CD4-positive, alpha-beta T cell (primary cell): ENCODE measurements at regions not wholly inside any gene's neighbourhood (a gene's known extent, or its start where the extent isn't known, plus 50 kb on each side); places are given as distances from the start of the nearest gene placed in this dataset.

Source experiments
- ATAC-seq: fragments of 200-7000 bp; cut with Tn5 transposase; one replicate; pipeline ENCODE4 v1.10.0; 2022; ENCODE audit warnings: mild to moderate bottlenecking; ENCODE audit not compliant: poor library complexity
- CTCF ChIA-PET: fragments of 350-600 bp; sonication (Branson Sonifier 250); formaldehyde crosslinking; loops from one replicate; lab custom pipeline; 2021; ENCODE audit warnings: antibody characterized with exemption, inconsistent platforms; lab: Charles Lee
- POLR2A ChIA-PET: fragments of 350-600 bp; sonication (Branson Sonifier 250); formaldehyde crosslinking; loops from one replicate; lab custom pipeline; 2021; ENCODE audit warnings: antibody characterized with exemption, inconsistent platforms; lab: Charles Lee
- DNase-seq, 14 experiments: peaks; one replicate each; pipeline ENCODE4 v3.0.0-alpha.2; 2013 to 2020; ENCODE audit warnings: mixed read lengths in 2 of 14
- H3K27ac ChIP-seq, 2 donors: one replicate each; pipeline versions ENCODE4 v1.5.1 to v1.7.0; 2013; ENCODE audit warnings: low read length in 2 of 2, low read depth in 1 of 2, mild to moderate bottlenecking in 1 of 2
- H3K27me3 ChIP-seq, 2 experiments: 1 replicate in 1 of 2; 2 replicates in 1 of 2; pipeline versions ENCODE4 v1.6.1 to v1.7.0; 2013; ENCODE audit warnings: low read length in 2 of 2, control low read depth in 1 of 2, mild to moderate bottlenecking in 1 of 2, moderate library complexity in 1 of 2; ENCODE audit not compliant: insufficient read depth in 2 of 2, control insufficient read depth in 1 of 2
- H3K36me3 ChIP-seq: one replicate; pipeline ENCODE4 v1.6.1; 2013; ENCODE audit warnings: low read length, control low read depth; ENCODE audit not compliant: insufficient read depth
- H3K4me1 ChIP-seq: one replicate; pipeline ENCODE4 v1.6.1; 2013; ENCODE audit warnings: low read length, control low read depth; ENCODE audit not compliant: insufficient read depth
- H3K4me3 ChIP-seq: one replicate; pipeline ENCODE4 v1.5.1; 2013; ENCODE audit warnings: mild to moderate bottlenecking, low read length, moderate library complexity
- H3K9me3 ChIP-seq, 2 experiments: 1 replicate in 1 of 2; 2 replicates in 1 of 2; pipeline versions ENCODE4 v1.6.1 to v1.7.0; 2013; ENCODE audit warnings: low read length in 2 of 2, mild to moderate bottlenecking in 2 of 2, control low read depth in 1 of 2, moderate library complexity in 1 of 2; ENCODE audit not compliant: control insufficient read depth in 1 of 2, insufficient read depth in 1 of 2
- H3K27ac Mint-ChIP-seq: one replicate; pipeline ENCODE4 v1.8.0; 2020; ENCODE audit warnings: mixed read lengths
- H3K27me3 Mint-ChIP-seq: one replicate; pipeline ENCODE4 v1.8.0; 2021; ENCODE audit warnings: mixed read lengths
- H3K36me3 Mint-ChIP-seq: one replicate; pipeline ENCODE4 v1.8.0; 2021; ENCODE audit warnings: low read depth, mixed read lengths
- H3K4me1 Mint-ChIP-seq: one replicate; pipeline ENCODE4 v1.8.0; 2021; ENCODE audit warnings: low read depth, mixed read lengths
- H3K4me3 Mint-ChIP-seq: one replicate; pipeline ENCODE4 v1.8.0; 2020; ENCODE audit warnings: mild to moderate bottlenecking, mixed read lengths
- H3K9me3 Mint-ChIP-seq: one replicate; pipeline ENCODE4 v1.8.0; 2020; ENCODE audit warnings: mixed read lengths
- CTCF ChIP-seq: fragments of 200-600 bp; IDR thresholded peaks from one replicate; pipeline ENCODE4 v1.8.0; 2022; ENCODE audit warnings: antibody characterized with exemption, mild to moderate bottlenecking
- intact Hi-C, 2 experiments: fragments of 100-400 bp; cut with DNase I in 1 of 2; cut with micrococcal nuclease in 1 of 2; formaldehyde crosslinking; loops; one replicate each; pipeline versions ENCODE4 v1.15.1 to v1.9.0; 2023 to 2025; cut with DNase I, micrococcal nuclease

- DNase-seq (no peak), ATAC-seq (no peak)
- Mint-ChIP-seq H3K4me3 (no peak overlapping the region), H3K9me3 (no peaks in the 10 kb centered on the region), H3K27ac (no peak overlapping the region), H3K4me1 (peaks cover 4% of the 10 kb centered on the region), H3K36me3 (no peaks in the 10 kb centered on the region), H3K27me3 (peaks cover 15% of the 10 kb centered on the region)
- ChIA-PET POLR2A (no interaction called here), CTCF (interaction anchor here (1.0 to 1.9 kb wide), 2 partner anchors 11 to 12 kb away, joined by 4 to 7 read pairs; no protein-coding TSS in a partner anchor)
- no peaks in the 10 kb centered on the region for H3K36me3 ChIP-seq
- H3K4me1 ChIP-seq: peaks cover 3% of the 10 kb centered on the region
- no peak for TF ChIP-seq CTCF
- no peaks in the 10 kb centered on the region for H3K9me3 ChIP-seq
- H3K4me3 ChIP-seq: no peak overlapping the region
- H3K27ac ChIP-seq: no peak overlapping the region
- intact Hi-C loops: no loop called here
- H3K27me3 ChIP-seq: peaks cover 6 to 7% of the 10 kb centered on the region in 2 experiments
These were observed 72.7 kb downstream of the RCN1 start for GRCh38 chr11:32163557-32163956.

GRCh38 chr11:32164836-32165235, 74.0 kb downstream of the RCN1 start:
- Mint-ChIP-seq H3K9me3 (no peaks in the 10 kb centered on the region), H3K27me3 (peaks cover 6% of the 10 kb centered on the region), H3K27ac (no peak overlapping the region), H3K4me3 (no peak overlapping the region), H3K4me1 (peaks cover 14% of the 10 kb centered on the region), H3K36me3 (no peaks in the 10 kb centered on the region)
- Histone ChIP-seq H3K36me3 (no peaks in the 10 kb centered on the region), H3K9me3 (no peaks in the 10 kb centered on the region), H3K27ac (no peak overlapping the region), H3K4me3 (no peak overlapping the region), H3K4me1 (peaks cover 6% of the 10 kb centered on the region), H3K27me3 (peaks cover 4 to 7% of the 10 kb centered on the region in 2 experiments)
- ATAC-seq (no peak), DNase-seq (no peak)
- POLR2A ChIA-PET: no interaction called here
- TF ChIP-seq CTCF: no peak
- CTCF ChIA-PET: interaction anchor here (0.7 kb wide), 1 partner anchor 769 kb away, joined by 4 read pairs; no protein-coding TSS in a partner anchor
- intact Hi-C loops: no loop called here

- H3K4me1 ChIP-seq: peaks cover 6% of the 10 kb centered on the region
- H3K27ac Mint-ChIP-seq: no peak overlapping the region
- H3K27ac ChIP-seq: no peak overlapping the region
- H3K36me3 ChIP-seq: no peaks in the 10 kb centered on the region
- H3K4me1 Mint-ChIP-seq: peaks cover 14% of the 10 kb centered on the region
- ChIA-PET POLR2A (no interaction called here), CTCF (no interaction called here)
- no peaks in the 10 kb centered on the region for H3K9me3 Mint-ChIP-seq
- H3K27me3 ChIP-seq: no peaks in the 10 kb centered on the region
- TF ChIP-seq CTCF: no peak
- H3K4me3 Mint-ChIP-seq: no peak overlapping the region
- H3K27me3 Mint-ChIP-seq: no peaks in the 10 kb centered on the region
- H3K9me3 ChIP-seq: no peaks in the 10 kb centered on the region
- no peak for ATAC-seq
- H3K4me3 ChIP-seq: no peak overlapping the region
- H3K36me3 Mint-ChIP-seq: no peaks in the 10 kb centered on the region
- DNase-seq: peak in 1 of 14 experiments; percentile 13
- intact Hi-C loops: no loop called here
These were observed 78.0 kb downstream of the RCN1 start for GRCh38 chr11:32168924-32169323.
